Stomach (tissue), 8 donors: ENCODE measurements at regions not wholly inside any gene's neighbourhood (a gene's known extent, or its start where the extent isn't known, plus 50 kb on each side); places are given as distances from the start of the nearest gene placed in this dataset.

ENCODE experiments used
- DNase-seq, 2 donors: peaks; one replicate each; pipeline versions ENCODE4 v3.0.0 to v3.0.0-alpha.2; 2013 to 2019
- H3K27ac ChIP-seq, 5 donors: fragments of 200-600 bp in 4 of 5; sonication (generic) in 4 of 5; one replicate each; pipeline ENCODE4 v1.5.1; 2013 to 2019; ENCODE audit warnings: mild to moderate bottlenecking in 1 of 5, moderate library complexity in 1 of 5
- H3K27me3 ChIP-seq, 3 donors: fragments of 200-600 bp; sonication (generic); one replicate each; pipeline ENCODE4 v1.5.1; 2017 to 2019; ENCODE audit warnings: mixed run types in 1 of 3
- H3K36me3 ChIP-seq, 4 donors: fragments of 200-600 bp; sonication (generic); 1 replicate in 3 of 4; 2 replicates in 1 of 4; pipeline ENCODE4 v1.5.1; 2016 to 2019
- H3K4me1 ChIP-seq, 4 donors: fragments of 200-600 bp; sonication (generic); one replicate each; pipeline ENCODE4 v1.5.1; 2016 to 2019
- H3K4me3 ChIP-seq, 4 donors: fragments of 200-600 bp; sonication (generic) in 3 of 4; one replicate each; pipeline ENCODE4 v1.5.1; 2016 to 2019; ENCODE audit warnings: mild to moderate bottlenecking in 1 of 4
- H3K9me3 ChIP-seq, 4 donors: fragments of 200-600 bp; sonication (generic); one replicate each; pipeline ENCODE4 v1.5.1; 2016 to 2019
- CTCF ChIP-seq, 7 experiments: fragments of 450-650 bp in 4 of 7; fragments of 200-600 bp in 3 of 7; sonication (generic) in 3 of 7; IDR thresholded peaks; one replicate each; pipeline ENCODE4 v1.5.1; 2016 to 2019; ENCODE audit warnings: antibody characterized with exemption in 7 of 7, control low read depth in 2 of 7, mild to moderate bottlenecking in 1 of 7
- EP300 ChIP-seq: sonication (generic); formaldehyde crosslinking; IDR thresholded peaks from one replicate; pipeline ENCODE4 v1.6.1; 2017; ENCODE audit warnings: antibody characterized with exemption
- POLR2A ChIP-seq, 4 donors: fragments of 450-650 bp; IDR thresholded peaks; one replicate each; pipeline ENCODE4 v1.6.1; 2016; ENCODE audit warnings: antibody characterized with exemption in 4 of 4, control low read depth in 2 of 4, mild to moderate bottlenecking in 1 of 4, moderate library complexity in 1 of 4
- POLR2AphosphoS5 ChIP-seq, 3 donors: sonication (generic); formaldehyde crosslinking; IDR thresholded peaks; one replicate each; pipeline ENCODE4 v1.6.1; 2016; ENCODE audit warnings: antibody characterized with exemption in 3 of 3
- WGBS, 5 donors: extraction: QIAGEN DNeasy Blood & Tissue Kit in 3 of 5; methylation state at CpG; one replicate each; pipeline versions ENCODE4 v1.1.5 to v1.1.7; 2013 to 2018; 5-methylcytosine and 5-hydroxymethylcytosine counted together
- intact Hi-C: fragments of 100-400 bp; cut with DNase I; formaldehyde crosslinking; loops from one replicate; pipeline ENCODE4 v1.15.1; 2023; ENCODE audit warnings: low total_unique reads
- donor health status: healthy with polysubstance abuse.
- donor health status: Bipolar disorder and iron deficiency.
- donor health status: healthy.

GRCh38 chrX:3257471-3257870 is 89.0 kb downstream of the MXRA5 start:
- H3K9me3 ChIP-seq, result peaks cover 0 to 12% (median 2%) of the 10 kb centered on the region in 4 donors
- intact Hi-C loops, result no loop called here
- no peak overlapping the region for H3K4me3 ChIP-seq
- WGBS, 5 donors, result 71 to 83% (median 79%) methylated on average over 3 of the region's 3 CpGs
- H3K27me3 ChIP-seq, result no peaks in the 10 kb centered on the region
- DNase-seq, result no peak
- H3K36me3 ChIP-seq, result no peaks in the 10 kb centered on the region
- no peak overlapping the region for H3K27ac ChIP-seq
- no peak for TF ChIP-seq POLR2A (IDR thresholded peaks at IDR 0.05)
- TF ChIP-seq EP300, result no peak
- TF ChIP-seq POLR2AphosphoS5 (IDR thresholded peaks at IDR 0.05), result no peak
- no peak for TF ChIP-seq CTCF (IDR thresholded peaks at IDR 0.05)
- H3K4me1 ChIP-seq, result no peaks in the 10 kb centered on the region

DNA sequence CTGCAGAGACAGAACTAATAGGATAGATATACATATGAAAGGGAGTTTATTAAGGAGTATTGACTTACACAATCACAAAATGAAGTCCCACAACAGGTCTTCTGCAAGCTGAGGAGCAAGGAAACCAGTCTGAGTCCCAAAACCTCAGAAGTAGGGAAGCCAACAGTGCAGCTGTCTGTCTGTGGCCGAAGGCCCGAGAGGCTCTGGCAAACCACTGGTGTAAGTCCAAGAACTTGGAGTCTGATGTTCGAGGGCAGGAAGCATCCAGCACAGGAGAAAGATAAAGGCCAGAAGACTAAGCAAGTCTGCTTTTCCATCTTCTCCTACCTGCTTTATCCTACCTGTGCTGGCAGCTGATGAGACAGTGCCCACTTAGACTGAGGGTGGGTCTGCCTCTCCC is 89.6 kb downstream of the MXRA5 start:
- no peaks in the 10 kb centered on the region for H3K4me1 ChIP-seq
- intact Hi-C loops, result no loop called here
- no peak overlapping the region for H3K4me3 ChIP-seq
- no peak for TF ChIP-seq EP300
- no peak for TF ChIP-seq POLR2A (IDR thresholded peaks at IDR 0.05)
- TF ChIP-seq CTCF (IDR thresholded peaks at IDR 0.05), result no peak
- TF ChIP-seq POLR2AphosphoS5 (IDR thresholded peaks at IDR 0.05), result no peak
- 67 to 78% (median 73%) methylated on average over 2 to 3 of the region's 3 CpGs for WGBS, 5 donors
- H3K27ac ChIP-seq, result no peak overlapping the region
- H3K36me3 ChIP-seq, result no peaks in the 10 kb centered on the region
- DNase-seq, result no peak
- H3K27me3 ChIP-seq, result no peaks in the 10 kb centered on the region
- H3K9me3 ChIP-seq, result peaks cover 0 to 6% (median 2%) of the 10 kb centered on the region in 4 donors

GRCh38 chrX:3252744-3253143 is 93.7 kb downstream of the MXRA5 start:
- Histone ChIP-seq H3K27ac (no peak overlapping the region), H3K36me3 (no peaks in the 10 kb centered on the region), H3K4me3 (no peak overlapping the region), H3K27me3 (no peaks in the 10 kb centered on the region), H3K9me3 (peaks cover 0 to 4% (median 0%) of the 10 kb centered on the region in 4 donors), H3K4me1 (no peaks in the 10 kb centered on the region)
- 62 to 79% (median 71%) methylated on average over 3 of the region's 3 CpGs for WGBS, 5 donors
- intact Hi-C loops, result no loop called here
- peak in 1 of 2 donors; percentile 19 for DNase-seq
- no peak for TF ChIP-seq CTCF (IDR thresholded peaks at IDR 0.05)
- no peak for TF ChIP-seq EP300
- no peak for TF ChIP-seq POLR2AphosphoS5 (IDR thresholded peaks at IDR 0.05)

DNA sequence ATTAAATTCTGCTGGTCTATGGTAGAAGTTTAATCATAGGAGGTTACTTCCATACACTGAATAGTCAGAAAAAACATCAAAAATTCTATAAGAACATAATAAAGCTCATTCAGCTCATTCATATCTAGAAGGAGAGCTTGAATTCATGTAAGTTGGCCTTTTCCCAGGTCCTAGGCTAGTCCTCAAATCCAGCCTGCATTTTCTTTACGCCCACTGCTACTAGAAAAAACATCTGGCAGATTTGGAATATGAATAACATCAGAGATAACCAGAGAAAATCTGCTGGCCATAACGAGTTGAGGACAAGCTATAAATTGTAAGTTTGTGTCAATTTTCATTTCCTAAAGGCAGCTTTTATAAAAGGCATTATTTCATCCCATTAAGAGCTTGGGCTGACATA is 95.5 kb downstream of the MXRA5 start:
- TF ChIP-seq POLR2AphosphoS5 (IDR thresholded peaks at IDR 0.05), result no peak
- TF ChIP-seq EP300, result no peak
- no peak for TF ChIP-seq POLR2A (IDR thresholded peaks at IDR 0.05)
- TF ChIP-seq CTCF (IDR thresholded peaks at IDR 0.05), result no peak
- intact Hi-C loops, result no loop called here
- no peak overlapping the region for H3K4me3 ChIP-seq
- H3K36me3 ChIP-seq, result no peaks in the 10 kb centered on the region
- WGBS, 5 donors, result 42 to 58% (median 47%) methylated on average over 2 of the region's 2 CpGs
- H3K4me1 ChIP-seq, result no peaks in the 10 kb centered on the region
- H3K27me3 ChIP-seq, result no peaks in the 10 kb centered on the region
- peaks cover 0 to 4% (median 0%) of the 10 kb centered on the region in 4 donors for H3K9me3 ChIP-seq
- DNase-seq, result peak in 1 of 2 donors; percentile 54
- no peak overlapping the region for H3K27ac ChIP-seq
